Activated CD4-positive, alpha-beta T cell treated with anti-CD3 and anti-CD28 coated beads, Interleukin-2, amount 50 U/mL, for 48 hours (primary cell): ENCODE measurements at regions not wholly inside any gene's neighbourhood (a gene's known extent, or its start where the extent isn't known, plus 50 kb on each side); places are given as distances from the start of the nearest gene placed in this dataset.
A peak's percentile ranks its signal among the peaks of the same experiment; 100 is the strongest.

ENCODE experiments used
- DNase-seq, 2 experiments: peaks; one replicate each; pipeline ENCODE4 v3.0.0-alpha.2; 2020

GRCh38 chr14:50040401-50040775, 76.0 kb downstream of the VCPKMT start:
- DNase-seq: peak; percentile 45 to 58

- DNase-seq: no peak
Measured at GRCh38 chr14:50040895-50041465, 75.4 kb downstream of the VCPKMT start.

- DNase-seq: no peak
Measured at GRCh38 chr14:50041980-50042379, 74.4 kb downstream of the VCPKMT start.

GRCh38 chr14:50044042-50044651, 72.2 kb downstream of the VCPKMT start:
- peak; percentile 44 to 49 for DNase-seq

- DNase-seq: peak; percentile 77 to 87
Measured at GRCh38 chr14:50045039-50045711, 71.2 kb downstream of the VCPKMT start.

- DNase-seq: no peak
Measured at GRCh38 chr14:50045837-50046236, 70.5 kb downstream of the VCPKMT start.

GRCh38 chr14:50047274-50047676, 69.1 kb downstream of the VCPKMT start:
- DNase-seq: no peak

GRCh38 chr14:50049093-50049492, 67.3 kb downstream of the VCPKMT start:
- DNase-seq: no peak

GRCh38 chr14:50049703-50050570, 66.4 kb downstream of the VCPKMT start:
- no peak for DNase-seq

- no peak for DNase-seq
Measured at GRCh38 chr14:50051106-50051505, 65.3 kb downstream of the VCPKMT start.

- no peak for DNase-seq
Measured at GRCh38 chr14:50051706-50052105, 64.7 kb downstream of the VCPKMT start.

- DNase-seq: no peak
Measured at GRCh38 chr14:50052517-50052916, 63.9 kb downstream of the VCPKMT start.

GRCh38 chr14:50053935-50054334, 62.4 kb downstream of the VCPKMT start:
- DNase-seq: no peak

GRCh38 chr14:50055461-50056228, 60.7 kb downstream of the VCPKMT start:
- DNase-seq: no peak

- no peak for DNase-seq
Measured at GRCh38 chr14:50056435-50056834, 59.9 kb downstream of the VCPKMT start.

- DNase-seq: no peak
Measured at GRCh38 chr14:50057331-50057730, 59.0 kb downstream of the VCPKMT start.

GRCh38 chr14:50058113-50058512, 58.3 kb downstream of the VCPKMT start:
- DNase-seq: no peak
